Activated CD4-positive, alpha-beta T cell treated with anti-CD3 and anti-CD28 coated beads, Interleukin-2, amount 10 ng/mL, durations not matched to agents 7 days and 5 days (primary cell): ENCODE measurements at regions not wholly inside any gene's neighbourhood (a gene's known extent, or its start where the extent isn't known, plus 50 kb on each side); places are given as distances from the start of the nearest gene placed in this dataset.
"Not testable (repeated sequence)": the region's sequence is repeated elsewhere in the genome, so short reads cannot be mapped to it uniquely, and the experiment has no call there.

Source experiments
- CTCF ChIA-PET: fragments of 350-600 bp; sonication (Branson Sonifier 250); formaldehyde crosslinking; loops from one replicate; lab custom pipeline; 2021; ENCODE audit warnings: antibody characterized with exemption; lab: Charles Lee
- POLR2A ChIA-PET: fragments of 350-600 bp; sonication (Branson Sonifier 250); formaldehyde crosslinking; loops from one replicate; lab custom pipeline; 2021; ENCODE audit warnings: antibody characterized with exemption; lab: Charles Lee
- DNase-seq: peaks from one replicate; pipeline ENCODE4 v3.0.0-alpha.2; 2020
- H3K27ac Mint-ChIP-seq: one replicate; pipeline ENCODE4 v1.8.0; 2021; ENCODE audit warnings: mild to moderate bottlenecking, moderate library complexity, mixed read lengths
- H3K27me3 Mint-ChIP-seq: one replicate; pipeline ENCODE4 v1.8.0; 2021; ENCODE audit warnings: mixed read lengths
- H3K36me3 Mint-ChIP-seq: one replicate; pipeline ENCODE4 v1.8.0; 2021; ENCODE audit warnings: low read depth, mixed read lengths
- H3K4me1 Mint-ChIP-seq: one replicate; pipeline ENCODE4 v1.8.0; 2021; ENCODE audit warnings: mixed read lengths
- H3K4me3 Mint-ChIP-seq: one replicate; pipeline ENCODE4 v1.8.0; 2021; ENCODE audit warnings: mild to moderate bottlenecking, moderate library complexity, mixed read lengths
- H3K9me3 Mint-ChIP-seq: one replicate; pipeline ENCODE4 v1.8.0; 2021; ENCODE audit warnings: mixed read lengths

GRCh38 chr6:4472222-4472621, 304.0 kb upstream of the CDYL start:
- DNase-seq: no peak
- Mint-ChIP-seq H3K4me3 (no peak overlapping the region), H3K36me3 (no peaks in the 10 kb centered on the region), H3K4me1 (no peaks in the 10 kb centered on the region), H3K27ac (no peak overlapping the region), H3K27me3 (no peaks in the 10 kb centered on the region), H3K9me3 (peaks cover 19% of the 10 kb centered on the region)
- ChIA-PET POLR2A (no interaction called here), CTCF (interaction anchor here (0.6 kb wide), 1 partner anchor 21 kb away, joined by 3 read pairs; no protein-coding TSS in a partner anchor)

- H3K4me3 Mint-ChIP-seq, CTCF ChIA-PET, DNase-seq, H3K36me3 Mint-ChIP-seq, POLR2A ChIA-PET, H3K27ac Mint-ChIP-seq, H3K4me1 Mint-ChIP-seq, H3K27me3 Mint-ChIP-seq: not testable (repeated sequence)
- peaks cover 19% of the 10 kb centered on the region for H3K9me3 Mint-ChIP-seq
Measured at GRCh38 chr6:4471515-4471914, 304.7 kb upstream of the CDYL start.

GRCh38 chr6:4470698-4471210, 305.4 kb upstream of the CDYL start:
- peaks cover 19% of the 10 kb centered on the region for H3K9me3 Mint-ChIP-seq
- H3K27ac Mint-ChIP-seq: no peak overlapping the region
- H3K4me1 Mint-ChIP-seq: no peaks in the 10 kb centered on the region
- no peaks in the 10 kb centered on the region for H3K27me3 Mint-ChIP-seq
- POLR2A ChIA-PET: no interaction called here
- no peak for DNase-seq
- CTCF ChIA-PET: no interaction called here
- H3K4me3 Mint-ChIP-seq: no peak overlapping the region
- H3K36me3 Mint-ChIP-seq: no peaks in the 10 kb centered on the region

GRCh38 chr6:4466769-4467480, 309.3 kb upstream of the CDYL start:
- H3K4me3 Mint-ChIP-seq: no peak overlapping the region
- no peak overlapping the region for H3K27ac Mint-ChIP-seq
- ChIA-PET CTCF (no interaction called here), POLR2A (no interaction called here)
- H3K9me3 Mint-ChIP-seq: peaks cover 14% of the 10 kb centered on the region
- H3K27me3 Mint-ChIP-seq: no peaks in the 10 kb centered on the region
- H3K4me1 Mint-ChIP-seq: no peaks in the 10 kb centered on the region
- H3K36me3 Mint-ChIP-seq: no peaks in the 10 kb centered on the region
- no peak for DNase-seq

- H3K27me3 Mint-ChIP-seq: no peaks in the 10 kb centered on the region
- no peak overlapping the region for H3K4me3 Mint-ChIP-seq
- no peaks in the 10 kb centered on the region for H3K4me1 Mint-ChIP-seq
- no peak for DNase-seq
- ChIA-PET POLR2A (no interaction called here), CTCF (no interaction called here)
- H3K9me3 Mint-ChIP-seq: peaks cover 8% of the 10 kb centered on the region
- no peaks in the 10 kb centered on the region for H3K36me3 Mint-ChIP-seq
- H3K27ac Mint-ChIP-seq: no peak overlapping the region
Measured at GRCh38 chr6:4466261-4466660, 309.9 kb upstream of the CDYL start.

GRCh38 chr6:4464638-4465037, 311.6 kb upstream of the CDYL start:
- ChIA-PET POLR2A (no interaction called here), CTCF (no interaction called here)
- H3K27ac Mint-ChIP-seq: no peak overlapping the region
- no peaks in the 10 kb centered on the region for H3K4me1 Mint-ChIP-seq
- DNase-seq: no peak
- peaks cover 4% of the 10 kb centered on the region for H3K9me3 Mint-ChIP-seq
- no peak overlapping the region for H3K4me3 Mint-ChIP-seq
- no peaks in the 10 kb centered on the region for H3K27me3 Mint-ChIP-seq
- H3K36me3 Mint-ChIP-seq: no peaks in the 10 kb centered on the region

- CTCF ChIA-PET: no interaction called here
- no peaks in the 10 kb centered on the region for H3K36me3 Mint-ChIP-seq
- H3K4me3 Mint-ChIP-seq: no peak overlapping the region
- no peak overlapping the region for H3K27ac Mint-ChIP-seq
- DNase-seq: no peak
- no peaks in the 10 kb centered on the region for H3K4me1 Mint-ChIP-seq
- H3K9me3 Mint-ChIP-seq: no peaks in the 10 kb centered on the region
- POLR2A ChIA-PET: no interaction called here
- no peaks in the 10 kb centered on the region for H3K27me3 Mint-ChIP-seq
Measured at GRCh38 chr6:4463236-4463635, 313.0 kb upstream of the CDYL start.

GRCh38 chr6:4460586-4461475, 315.4 kb upstream of the CDYL start:
- POLR2A ChIA-PET: no interaction called here
- Mint-ChIP-seq H3K27ac (no peak overlapping the region), H3K4me1 (no peaks in the 10 kb centered on the region), H3K9me3 (no peaks in the 10 kb centered on the region), H3K4me3 (no peak overlapping the region), H3K36me3 (no peaks in the 10 kb centered on the region), H3K27me3 (no peaks in the 10 kb centered on the region)
- no peak for DNase-seq
- CTCF ChIA-PET: no interaction called here

GRCh38 chr6:4459996-4460395, 316.2 kb upstream of the CDYL start:
- no peaks in the 10 kb centered on the region for H3K9me3 Mint-ChIP-seq
- H3K27ac Mint-ChIP-seq: no peak overlapping the region
- H3K4me1 Mint-ChIP-seq: no peaks in the 10 kb centered on the region
- ChIA-PET CTCF (no interaction called here), POLR2A (no interaction called here)
- no peak overlapping the region for H3K4me3 Mint-ChIP-seq
- no peaks in the 10 kb centered on the region for H3K27me3 Mint-ChIP-seq
- DNase-seq: no peak
- H3K36me3 Mint-ChIP-seq: no peaks in the 10 kb centered on the region

- ChIA-PET POLR2A (no interaction called here), CTCF (no interaction called here)
- no peaks in the 10 kb centered on the region for H3K9me3 Mint-ChIP-seq
- H3K27me3 Mint-ChIP-seq: no peaks in the 10 kb centered on the region
- no peaks in the 10 kb centered on the region for H3K36me3 Mint-ChIP-seq
- H3K27ac Mint-ChIP-seq: no peak overlapping the region
- H3K4me1 Mint-ChIP-seq: no peaks in the 10 kb centered on the region
- DNase-seq: no peak
- H3K4me3 Mint-ChIP-seq: no peak overlapping the region
Measured at GRCh38 chr6:4459032-4459431, 317.2 kb upstream of the CDYL start.

- H3K4me1 Mint-ChIP-seq: no peaks in the 10 kb centered on the region
- peaks cover 2% of the 10 kb centered on the region for H3K36me3 Mint-ChIP-seq
- no peak overlapping the region for H3K4me3 Mint-ChIP-seq
- POLR2A ChIA-PET: no interaction called here
- H3K27ac Mint-ChIP-seq: no peak overlapping the region
- CTCF ChIA-PET: no interaction called here
- H3K27me3 Mint-ChIP-seq: peaks cover 4% of the 10 kb centered on the region
- no peak for DNase-seq
- H3K9me3 Mint-ChIP-seq: peaks cover 6% of the 10 kb centered on the region
Measured at GRCh38 chr6:4451718-4452117, 316.3 kb upstream of the ECI2 start.

GRCh38 chr6:4451081-4451480, 315.7 kb upstream of the ECI2 start:
- H3K4me1 Mint-ChIP-seq: no peaks in the 10 kb centered on the region
- H3K27ac Mint-ChIP-seq: no peak overlapping the region
- no peak overlapping the region for H3K4me3 Mint-ChIP-seq
- peaks cover 6% of the 10 kb centered on the region for H3K9me3 Mint-ChIP-seq
- peaks cover 2% of the 10 kb centered on the region for H3K36me3 Mint-ChIP-seq
- ChIA-PET CTCF (no interaction called here), POLR2A (no interaction called here)
- DNase-seq: no peak
- H3K27me3 Mint-ChIP-seq: peaks cover 4% of the 10 kb centered on the region

- ChIA-PET CTCF (no interaction called here), POLR2A (no interaction called here)
- DNase-seq: no peak
- Mint-ChIP-seq H3K4me1 (no peaks in the 10 kb centered on the region), H3K36me3 (peaks cover 2% of the 10 kb centered on the region), H3K27me3 (peaks cover 4% of the 10 kb centered on the region), H3K9me3 (peaks cover 6% of the 10 kb centered on the region), H3K4me3 (no peak overlapping the region), H3K27ac (no peak overlapping the region)
Measured at GRCh38 chr6:4450237-4450636, 314.9 kb upstream of the ECI2 start.
